CD4-positive, alpha-beta T cell treated with Interleukin-2 at 100 ng/mL for 4 hours (primary cell): ENCODE measurements at regions not wholly inside any gene's neighbourhood (a gene's known extent, or its start where the extent isn't known, plus 50 kb on each side); places are given as distances from the start of the nearest gene placed in this dataset.

Source experiments
- DNase-seq: peaks from one replicate; pipeline ENCODE4 v3.0.0-alpha.2; 2020; ENCODE audit warnings: low spot score

DNA sequence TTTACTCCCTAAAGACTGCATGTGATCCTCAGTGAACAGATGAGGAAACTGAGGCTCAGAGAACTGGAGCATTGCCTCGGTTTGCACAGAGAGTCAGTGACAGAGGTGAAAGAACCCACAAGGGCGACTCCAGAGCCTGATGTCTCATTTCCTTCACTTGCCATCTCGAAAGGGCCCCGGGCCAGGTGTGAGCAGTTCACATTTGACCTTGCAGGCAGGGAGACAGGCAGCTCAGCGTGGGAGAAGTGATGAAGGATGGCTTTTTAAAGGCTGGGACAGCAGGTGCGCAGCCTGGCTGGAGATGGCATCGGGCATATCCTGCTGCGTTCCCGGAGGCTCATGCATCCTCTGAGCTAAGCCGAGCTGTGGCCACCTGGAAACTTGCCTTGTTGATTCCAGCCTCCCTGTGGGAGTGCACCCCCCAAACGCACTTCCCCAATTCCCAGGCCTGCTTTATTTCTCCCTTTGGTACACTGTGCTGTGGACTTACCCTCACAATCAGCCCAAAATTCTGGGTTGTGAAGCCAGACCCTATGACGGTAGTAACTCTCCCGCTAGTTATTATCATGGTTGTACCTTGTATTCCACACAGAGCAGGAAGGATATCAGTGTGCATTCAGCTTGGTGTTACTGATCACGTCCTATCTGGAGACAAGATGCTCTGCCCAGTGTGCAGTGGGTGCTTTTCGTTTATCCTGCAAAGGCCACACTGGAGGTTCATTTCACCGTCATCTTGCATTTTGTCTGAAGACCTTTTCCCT lies 753.2 kb upstream of the EEF2KMT start:
- no peak for DNase-seq

DNA sequence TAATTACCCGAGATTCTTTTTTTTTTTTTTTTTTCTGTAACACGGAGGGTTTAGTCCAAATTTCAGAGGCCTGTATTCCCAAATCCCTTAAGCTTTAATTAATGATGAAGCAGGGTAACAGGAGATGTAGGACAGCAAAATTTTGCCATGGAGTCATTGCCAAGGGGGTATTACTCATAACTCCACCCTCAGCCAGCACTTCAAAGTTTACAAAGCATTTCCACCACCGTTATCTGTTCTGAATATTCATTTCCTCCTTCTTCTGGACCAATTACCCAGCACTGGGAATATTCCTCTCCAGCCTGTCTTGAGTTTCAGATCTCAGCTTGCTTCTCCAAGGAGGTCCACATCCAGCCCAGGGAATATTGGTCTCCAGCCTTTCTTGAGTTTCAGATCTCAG lies 747.5 kb upstream of the EEF2KMT start:
- DNase-seq: no peak

- no peak for DNase-seq
These were observed 744.4 kb upstream of the EEF2KMT start for GRCh38 chr16:5841974-5842373.

DNA sequence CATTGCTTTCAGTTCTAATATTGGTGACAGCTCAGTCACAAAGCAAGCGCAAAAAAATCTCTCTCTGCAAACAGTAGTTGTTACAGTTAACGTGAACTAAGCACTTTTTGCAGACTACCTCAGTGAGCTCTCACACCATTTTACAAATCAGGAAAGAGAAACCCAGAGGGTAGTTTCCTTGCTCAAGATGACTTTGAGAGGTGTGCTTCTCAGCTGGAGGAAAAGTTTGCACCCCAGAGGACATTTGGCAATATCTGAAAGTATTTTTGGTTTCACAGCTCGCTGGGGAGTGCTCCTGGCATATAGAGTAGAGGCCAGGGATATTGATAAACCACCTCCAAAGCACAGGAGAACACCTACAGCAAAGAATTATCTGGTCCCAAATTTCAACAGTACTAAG lies 741.1 kb upstream of the EEF2KMT start:
- DNase-seq: no peak

- DNase-seq: no peak
These were observed 740.5 kb upstream of the EEF2KMT start for GRCh38 chr16:5838071-5838470.

GRCh38 chr16:5837007-5837670 lies 739.5 kb upstream of the EEF2KMT start:
- no peak for DNase-seq

DNA sequence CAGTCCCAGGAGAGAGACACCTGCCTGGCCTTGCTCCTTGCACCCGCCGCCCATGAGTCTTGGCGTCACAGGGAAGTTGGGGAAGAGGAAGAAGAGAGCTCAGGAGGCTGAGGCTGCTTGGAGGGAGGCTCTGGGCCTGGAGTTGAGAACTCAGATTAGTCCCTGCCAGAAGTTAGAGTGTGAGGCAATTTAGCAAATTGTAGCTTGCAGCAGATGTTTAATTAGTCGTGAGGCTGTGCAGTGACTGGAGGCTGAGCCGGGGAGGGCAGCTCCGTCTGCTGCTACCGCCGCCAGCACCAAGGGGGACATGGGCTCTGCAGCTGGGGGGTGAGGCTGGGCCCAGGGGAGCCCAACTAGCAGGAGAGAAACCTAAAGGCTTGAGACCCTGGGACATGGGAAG lies 738.3 kb upstream of the EEF2KMT start:
- DNase-seq: no peak

DNA sequence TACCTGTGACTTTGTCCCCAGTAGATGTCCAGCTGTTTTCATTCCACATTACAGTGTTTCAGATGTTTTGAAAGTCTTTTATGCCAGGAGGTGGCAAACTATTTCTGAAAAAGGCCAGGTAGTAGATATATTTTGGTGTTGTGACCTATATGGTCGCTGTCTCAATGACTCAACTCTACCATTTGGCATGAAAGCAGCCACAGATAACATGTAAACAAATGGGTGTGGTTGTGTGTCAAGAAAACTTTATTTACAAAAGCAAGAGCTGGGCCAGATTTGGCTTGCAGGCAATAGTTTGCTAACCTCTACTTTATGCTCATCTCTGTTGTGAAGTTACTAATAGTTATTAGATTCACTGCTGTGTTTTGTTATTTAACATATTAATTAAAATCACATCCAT lies 728.7 kb upstream of the EEF2KMT start:
- no peak for DNase-seq

GRCh38 chr16:5820472-5820871 lies 722.9 kb upstream of the EEF2KMT start:
- DNase-seq: no peak

DNA sequence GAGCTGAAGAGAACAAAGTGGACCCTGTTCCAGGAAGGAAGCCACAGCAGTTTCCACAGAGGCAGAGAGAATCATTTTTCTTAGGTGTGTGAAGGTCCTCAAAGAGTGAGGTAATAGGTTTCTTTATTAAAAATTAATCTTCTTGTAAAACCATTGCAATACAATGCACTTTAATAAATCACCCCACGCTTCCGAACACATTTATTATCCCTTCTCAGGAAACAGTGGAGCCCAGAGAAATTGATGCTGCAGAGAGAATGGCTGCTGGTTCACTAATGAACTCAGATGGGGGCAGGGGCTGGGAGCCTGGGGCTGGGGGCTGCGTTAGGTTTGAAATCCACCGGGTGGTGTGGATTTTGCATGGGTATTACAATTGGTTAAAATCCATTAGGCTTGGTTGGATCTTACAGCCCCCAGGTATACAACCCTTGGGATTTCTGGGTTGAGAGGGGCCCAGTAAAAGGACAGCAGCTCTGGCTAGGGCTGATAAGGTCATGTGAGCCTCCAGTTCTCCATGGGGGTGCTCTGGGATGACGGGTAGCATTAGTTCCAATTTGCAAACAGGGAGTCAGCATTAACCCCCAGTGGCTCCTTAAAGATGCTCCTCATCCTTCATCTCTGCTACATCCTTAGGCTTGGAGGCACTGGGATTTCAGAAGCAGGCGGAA lies 718.1 kb upstream of the EEF2KMT start:
- DNase-seq: no peak

DNA sequence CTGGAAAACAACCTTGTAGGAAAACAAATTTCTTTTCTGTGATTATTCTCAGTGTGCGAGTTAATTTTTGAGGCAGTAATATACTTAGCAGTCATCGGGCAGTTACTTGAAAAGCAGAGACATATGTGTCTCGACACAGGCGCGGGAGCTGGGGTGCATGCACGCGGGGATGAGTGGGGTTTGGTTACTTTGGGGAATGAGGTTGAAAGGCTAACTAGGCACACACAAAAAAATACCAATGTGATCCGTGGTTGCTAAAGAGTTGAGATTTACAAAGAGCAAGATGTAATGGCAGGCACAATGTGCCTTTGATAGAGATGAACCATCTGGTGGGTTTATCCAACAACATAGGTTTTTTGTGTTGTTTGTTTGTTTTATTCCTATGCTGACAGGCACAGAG lies 703.8 kb upstream of the EEF2KMT start:
- DNase-seq: no peak

GRCh38 chr16:5793556-5793955 lies 696.0 kb upstream of the EEF2KMT start:
- no peak for DNase-seq

- no peak for DNase-seq
These were observed 693.5 kb upstream of the EEF2KMT start for GRCh38 chr16:5791011-5791657.

DNA sequence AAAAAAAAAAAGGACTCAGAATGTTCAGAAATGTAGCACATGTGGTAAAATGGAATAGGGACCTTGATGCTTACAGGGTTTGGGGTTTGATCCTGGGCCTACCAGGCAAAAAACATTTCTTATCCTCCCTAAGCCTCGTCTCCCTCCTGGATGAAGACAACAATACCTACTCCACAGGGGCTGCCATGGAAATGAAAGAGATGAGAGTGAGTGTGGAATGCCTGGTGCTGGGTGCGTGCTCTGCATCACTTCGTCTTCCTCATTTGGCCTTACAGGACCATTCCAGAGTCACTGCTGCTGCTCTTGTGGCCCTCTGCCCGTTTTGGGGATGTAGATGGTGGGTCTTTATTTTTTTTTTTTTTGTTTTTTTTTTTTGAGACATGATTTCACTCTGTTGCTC lies 692.9 kb upstream of the EEF2KMT start:
- DNase-seq: no peak

DNA sequence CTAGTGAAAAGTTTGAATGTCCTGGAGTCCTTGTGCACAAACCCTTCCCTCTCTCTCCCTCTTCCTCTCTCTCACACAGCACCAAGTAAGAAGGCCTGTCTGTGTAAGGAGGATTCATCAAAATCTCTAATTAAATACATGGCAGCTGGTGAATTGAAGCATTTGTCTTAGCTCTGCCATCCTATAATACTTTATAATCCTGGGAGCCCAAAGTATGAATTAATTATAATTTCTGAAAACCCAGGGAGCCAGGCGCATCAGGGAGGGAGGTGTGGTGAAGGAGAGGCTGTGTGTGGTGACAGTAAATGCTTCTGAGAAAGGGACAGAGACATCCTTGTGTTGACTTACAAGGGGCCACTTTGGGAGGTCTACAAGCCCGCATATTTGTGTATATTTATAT lies 691.4 kb upstream of the EEF2KMT start:
- DNase-seq: no peak

GRCh38 chr16:5781436-5781835 lies 683.8 kb upstream of the EEF2KMT start:
- no peak for DNase-seq

- no peak for DNase-seq
These were observed 679.3 kb upstream of the EEF2KMT start for GRCh38 chr16:5776876-5777275.

GRCh38 chr16:5775916-5776315 lies 678.3 kb upstream of the EEF2KMT start:
- DNase-seq: no peak

GRCh38 chr16:5770118-5770517 lies 672.5 kb upstream of the EEF2KMT start:
- DNase-seq: no peak

DNA sequence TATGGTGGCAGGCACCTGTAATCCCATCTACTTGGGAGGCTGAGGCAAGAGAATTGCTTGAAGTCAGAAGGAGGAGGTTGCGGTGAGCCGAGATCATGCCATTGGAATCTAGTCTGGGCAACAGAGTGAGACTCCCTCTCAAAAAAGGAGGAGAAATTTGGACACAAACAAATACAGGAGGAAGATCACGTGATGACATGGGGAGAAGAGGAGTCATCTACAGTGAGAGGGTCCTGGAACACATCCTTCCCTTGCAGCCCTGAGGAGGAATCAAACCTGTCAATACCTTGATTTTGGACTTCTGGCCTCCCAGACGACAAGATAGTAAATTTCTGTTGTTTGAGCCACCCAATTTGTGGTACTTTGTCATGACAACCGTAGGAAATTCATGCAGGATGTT lies 671.9 kb upstream of the EEF2KMT start:
- DNase-seq: no peak

- no peak for DNase-seq
These were observed 670.9 kb upstream of the EEF2KMT start for GRCh38 chr16:5768445-5768844.

DNA sequence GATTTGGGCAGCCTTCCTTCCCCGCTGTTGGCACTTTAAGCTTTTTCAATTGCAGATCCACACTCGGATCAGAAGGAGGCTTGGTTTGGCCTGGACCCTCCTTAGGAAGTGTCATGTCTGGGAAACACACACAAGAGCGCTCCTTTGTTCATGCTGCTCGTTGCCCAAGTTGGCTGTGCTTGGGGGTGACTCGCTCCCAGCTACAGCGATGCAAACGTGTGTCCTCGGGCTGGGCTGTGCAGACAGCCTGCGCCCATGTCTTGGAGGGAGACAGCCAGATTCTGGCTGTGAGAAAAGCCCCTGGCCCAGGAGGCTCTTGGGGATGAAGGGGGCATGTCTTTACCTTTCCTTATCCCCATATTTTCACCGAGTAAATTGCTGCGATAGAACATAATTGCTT lies 665.6 kb upstream of the EEF2KMT start:
- no peak for DNase-seq

GRCh38 chr16:5762362-5762761 lies 664.8 kb upstream of the EEF2KMT start:
- no peak for DNase-seq
